NCI-H2029 (cell line): ENCODE measurements at regions not wholly inside any gene's neighbourhood (a gene's known extent, or its start where the extent isn't known, plus 50 kb on each side); places are given as distances from the start of the nearest gene placed in this dataset.
"Not testable (repeated sequence)": the region's sequence is repeated elsewhere in the genome, so short reads cannot be mapped to it uniquely, and the experiment has no call there.

Source experiments
- DNase-seq: peaks from one replicate; lab custom pipeline; 2025; lab: John Stamatoyannopoulos, UW

DNA sequence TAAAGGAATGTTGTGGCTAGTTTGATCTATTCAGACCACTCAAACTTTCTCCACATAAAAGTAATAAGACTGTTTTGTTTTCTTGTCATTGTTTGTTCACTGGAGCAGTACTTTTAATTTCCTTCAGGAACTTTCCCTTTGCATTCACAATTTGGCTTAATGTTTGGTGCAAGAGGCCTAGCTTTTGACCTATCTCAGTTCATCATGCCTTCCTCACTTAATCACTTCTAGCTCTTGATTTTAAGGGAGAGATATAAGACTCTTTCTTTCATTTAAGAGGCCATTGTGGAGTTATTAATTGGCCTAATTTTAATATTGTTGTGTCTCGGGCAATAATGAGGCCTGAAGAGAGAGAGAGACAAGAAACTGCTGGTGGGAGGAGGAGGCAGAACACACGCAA lies 371.7 kb upstream of the DEPDC1 start:
- no peak for DNase-seq

DNA sequence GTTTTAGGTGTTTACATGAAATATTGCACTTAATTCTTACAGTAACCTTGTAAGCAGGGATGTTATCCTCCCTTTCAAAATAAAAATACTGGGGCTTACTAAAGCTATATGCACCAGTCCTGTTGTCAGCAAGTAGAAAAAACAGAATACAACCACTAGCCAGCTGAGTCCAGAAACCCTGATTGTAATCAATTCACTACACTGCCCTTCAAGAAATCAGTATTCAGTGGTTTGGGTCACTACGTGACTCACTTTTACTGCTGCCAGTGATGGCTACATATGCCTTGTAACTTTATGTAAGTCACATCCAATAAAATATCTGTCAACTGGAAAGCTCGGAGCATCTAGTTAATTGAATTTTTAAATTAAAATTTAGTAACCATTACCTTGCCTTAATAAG lies 376.3 kb upstream of the DEPDC1 start:
- no peak for DNase-seq

DNA sequence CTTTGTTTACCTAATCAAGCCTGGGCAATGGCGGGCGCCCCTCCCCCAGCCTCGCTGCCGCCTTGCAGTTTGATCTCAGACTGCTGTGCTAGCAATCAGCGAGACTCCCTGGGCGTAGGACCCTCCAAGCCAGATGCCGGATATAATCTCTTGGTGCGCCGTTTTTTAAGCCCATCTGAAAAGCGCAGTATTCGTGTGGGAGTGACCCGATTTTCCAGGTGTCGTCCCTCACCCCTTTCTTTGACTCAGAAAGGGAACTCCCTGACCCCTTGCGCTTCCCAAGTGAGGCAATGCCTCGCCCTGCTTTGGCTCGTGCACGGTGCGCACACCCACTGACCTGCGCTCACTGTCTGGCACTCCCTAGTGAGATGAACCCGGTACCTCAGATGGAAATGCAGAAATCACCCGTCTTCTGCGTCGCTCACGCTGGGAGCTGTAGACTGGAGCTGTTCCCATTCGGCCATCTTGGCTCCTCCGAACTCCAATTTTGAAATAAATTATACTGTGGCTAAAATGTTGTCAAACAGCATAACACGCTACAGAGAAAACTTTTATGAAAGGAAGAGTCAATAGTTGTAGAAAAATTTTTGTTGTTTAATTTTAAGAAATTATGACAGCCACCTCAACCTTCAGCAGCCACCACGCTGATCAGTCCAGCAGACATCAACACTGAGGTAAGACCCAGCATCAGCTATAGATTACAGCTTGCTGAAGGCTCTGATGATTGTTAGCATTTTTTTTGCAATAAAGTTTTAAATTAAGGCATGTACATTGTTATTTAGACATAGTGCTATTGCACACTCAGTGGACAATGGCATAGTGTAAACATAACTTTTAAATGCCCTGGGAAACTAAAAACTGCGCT lies 384.7 kb upstream of the DEPDC1 start:
- not testable (repeated sequence) for DNase-seq

DNA sequence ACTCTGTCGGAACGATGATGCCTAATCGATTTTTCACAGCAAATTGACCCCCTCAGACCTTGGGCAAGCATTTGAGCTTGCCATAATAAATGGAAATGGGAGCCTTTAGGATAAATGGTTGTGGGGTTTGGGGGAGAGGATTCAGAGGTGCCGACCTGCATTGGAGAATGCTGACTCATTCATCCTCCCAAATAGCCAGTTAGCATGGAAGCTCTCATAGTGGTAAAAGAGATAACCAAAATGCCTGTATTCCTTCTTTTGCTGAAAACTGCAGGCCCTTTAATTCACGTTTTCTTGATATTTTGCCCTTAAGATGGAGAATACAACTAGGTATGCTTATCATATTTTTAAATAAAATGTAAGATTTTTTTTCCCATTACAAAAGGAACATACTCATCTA lies 392.6 kb upstream of the DEPDC1 start:
- DNase-seq = no peak

DNA sequence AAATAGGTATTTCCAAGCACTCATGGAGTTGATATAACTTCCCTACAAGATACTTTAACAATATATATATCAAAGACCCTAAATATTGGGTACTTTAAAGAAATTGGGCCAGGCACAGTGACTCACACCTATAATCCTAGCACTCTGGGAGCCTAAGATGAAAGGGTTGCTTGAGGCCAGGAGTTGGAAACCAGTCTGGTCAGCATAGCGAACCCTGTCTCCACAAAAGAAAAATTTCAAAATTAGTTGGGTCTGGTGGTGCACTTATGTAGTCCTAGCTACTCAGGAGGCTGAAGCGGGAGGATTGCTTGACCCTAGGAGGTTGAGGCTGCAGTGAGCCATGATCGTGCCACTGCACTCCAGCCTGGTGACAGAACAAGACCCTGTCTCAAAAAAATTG lies 393.9 kb upstream of the DEPDC1 start:
- DNase-seq = no peak

DNA sequence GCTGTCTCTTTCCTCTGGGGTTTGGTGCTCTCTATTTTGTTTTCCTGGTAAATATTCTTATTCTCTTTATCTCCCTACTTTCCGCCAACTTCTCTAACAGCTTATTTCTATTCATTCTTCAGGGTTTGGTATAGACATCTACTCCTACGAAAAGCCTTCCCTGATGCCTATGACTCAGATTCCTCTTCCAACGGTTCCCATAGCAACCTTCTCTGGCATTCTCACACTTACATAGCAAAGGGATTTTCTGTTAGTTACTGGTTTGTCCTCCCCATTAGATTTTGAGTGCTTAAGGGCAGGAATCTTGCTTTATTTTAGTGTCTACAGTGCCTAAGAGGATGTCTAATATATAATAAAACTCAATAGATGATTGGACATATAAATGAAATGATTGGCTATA lies 407.6 kb upstream of the DEPDC1 start:
- no peak for DNase-seq

DNA sequence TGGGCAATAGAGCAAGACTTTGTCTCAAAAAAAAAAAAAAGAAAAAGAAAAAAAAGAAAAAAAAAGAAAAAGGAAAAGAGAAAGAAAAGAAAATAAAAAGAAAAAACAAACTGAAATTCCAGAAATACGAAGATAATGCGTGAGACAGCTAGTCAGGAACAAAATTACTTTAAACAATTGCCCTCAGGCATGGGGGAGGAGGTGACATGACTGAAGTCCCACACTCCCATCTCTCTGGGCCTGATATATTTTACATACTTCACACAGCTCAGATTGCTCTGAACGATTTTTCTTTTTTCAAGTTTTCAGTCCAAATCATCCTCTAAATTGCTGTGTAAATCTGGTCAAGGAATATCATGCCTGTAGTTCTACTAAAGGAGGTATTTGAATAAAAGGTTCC lies 409.5 kb upstream of the DEPDC1 start:
- DNase-seq = no peak

DNA sequence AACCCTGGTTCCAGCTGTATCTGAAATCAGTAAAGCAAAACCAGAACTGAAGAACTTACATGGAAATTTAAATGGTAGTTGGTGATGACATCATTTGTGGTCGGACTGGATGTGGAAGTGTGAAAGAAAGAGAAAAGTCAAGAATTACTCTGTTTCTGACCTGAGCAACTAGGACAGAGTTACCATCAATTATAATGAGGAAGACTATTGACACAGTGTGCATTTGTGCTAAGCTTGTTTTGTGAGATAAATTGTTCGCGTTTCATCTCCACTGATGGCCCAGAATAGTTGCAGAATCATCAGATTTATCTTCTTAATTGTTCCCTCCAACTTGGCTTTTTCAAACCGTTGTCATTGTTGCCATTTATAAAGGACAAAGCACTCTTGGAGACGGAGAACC lies 410.6 kb upstream of the DEPDC1 start:
- no peak for DNase-seq

DNA sequence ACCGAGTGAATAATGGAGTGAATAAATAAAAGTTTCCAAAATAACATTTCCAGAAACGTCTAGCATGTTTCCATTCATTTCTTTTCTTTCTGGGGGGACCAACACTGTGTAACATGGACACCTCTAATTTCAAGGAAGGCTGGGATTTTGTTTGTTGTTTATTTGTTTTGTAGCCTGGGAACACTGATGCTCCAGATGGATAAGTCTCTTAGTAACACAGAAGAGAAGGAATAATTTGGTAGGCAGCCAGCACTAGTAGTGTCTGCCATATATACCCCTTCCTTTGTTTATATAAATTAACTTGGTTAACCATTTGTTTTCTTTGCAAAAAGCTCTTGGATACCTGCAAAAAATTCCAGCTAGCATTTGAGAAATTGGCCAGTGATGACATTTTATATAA lies 411.4 kb upstream of the DEPDC1 start:
- DNase-seq = peak; percentile 41

DNA sequence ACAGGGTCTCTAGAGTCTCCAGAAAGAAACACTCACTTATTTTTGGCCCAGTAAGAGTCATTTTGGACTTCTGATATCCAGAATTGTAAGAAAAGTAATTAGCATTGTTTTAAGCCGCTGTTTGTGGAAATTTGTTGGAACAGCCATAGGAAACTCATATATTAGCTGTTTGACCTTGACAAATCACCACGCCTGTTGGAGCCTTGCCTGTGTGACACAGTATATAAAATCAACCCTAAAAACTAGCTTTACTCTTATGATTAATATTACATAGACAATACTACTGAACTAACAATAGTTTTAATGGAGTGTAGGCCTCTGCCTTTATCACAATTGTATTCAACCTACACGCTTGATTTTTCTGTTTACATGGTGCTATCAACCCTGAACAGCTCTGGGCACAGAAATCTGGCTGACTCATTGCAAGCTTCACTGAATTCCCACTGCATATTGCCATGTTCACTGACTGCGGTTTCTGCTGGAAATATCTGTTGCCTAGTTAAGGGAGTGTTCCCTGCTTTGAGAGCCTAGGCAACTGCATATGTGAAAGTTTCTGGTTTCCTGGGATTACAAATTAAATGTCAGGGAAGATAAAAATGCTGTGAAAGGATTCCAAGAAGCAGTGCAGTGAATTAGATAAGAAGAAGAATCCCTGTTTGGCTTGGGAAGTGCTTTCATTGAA lies 419.5 kb upstream of the DEPDC1 start:
- no peak for DNase-seq

DNA sequence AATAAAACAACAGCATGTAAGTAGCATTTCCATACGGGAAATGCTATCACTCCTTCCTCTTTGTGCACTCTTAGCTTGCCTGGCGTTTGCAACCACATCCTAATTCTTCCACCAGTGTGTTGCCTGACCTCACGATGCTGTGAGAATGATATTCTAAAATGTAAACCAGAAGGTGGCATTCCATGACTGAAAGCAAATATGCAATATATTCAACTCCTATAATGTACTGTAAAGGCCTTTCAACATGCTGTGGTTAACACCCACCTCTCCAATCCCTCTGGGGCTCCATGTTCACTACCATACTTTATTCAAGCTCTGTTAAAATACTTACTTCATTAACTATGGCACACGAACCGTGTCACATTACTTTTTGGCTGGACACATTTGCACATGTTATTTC lies 420.6 kb upstream of the DEPDC1 start:
- DNase-seq = no peak

DNA sequence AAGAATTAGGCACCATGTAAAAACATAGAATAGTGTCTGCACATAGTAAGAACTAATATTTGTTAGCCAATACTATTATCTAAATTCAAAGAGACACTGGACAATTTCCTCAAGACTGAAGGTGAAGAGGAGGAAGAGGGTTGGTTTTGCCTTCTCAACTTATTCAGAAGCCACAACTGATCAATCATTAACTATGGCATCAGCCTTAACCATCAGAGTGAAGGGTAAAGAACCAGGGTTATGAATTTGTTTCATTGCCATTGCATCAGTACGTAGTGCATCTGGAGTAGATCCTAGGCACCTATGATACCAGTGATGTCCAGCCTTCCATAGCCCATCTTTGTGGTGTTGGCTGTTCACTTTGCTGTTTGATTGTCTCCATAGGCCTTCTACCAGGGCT lies 421.7 kb upstream of the DEPDC1 start:
- no peak for DNase-seq

DNA sequence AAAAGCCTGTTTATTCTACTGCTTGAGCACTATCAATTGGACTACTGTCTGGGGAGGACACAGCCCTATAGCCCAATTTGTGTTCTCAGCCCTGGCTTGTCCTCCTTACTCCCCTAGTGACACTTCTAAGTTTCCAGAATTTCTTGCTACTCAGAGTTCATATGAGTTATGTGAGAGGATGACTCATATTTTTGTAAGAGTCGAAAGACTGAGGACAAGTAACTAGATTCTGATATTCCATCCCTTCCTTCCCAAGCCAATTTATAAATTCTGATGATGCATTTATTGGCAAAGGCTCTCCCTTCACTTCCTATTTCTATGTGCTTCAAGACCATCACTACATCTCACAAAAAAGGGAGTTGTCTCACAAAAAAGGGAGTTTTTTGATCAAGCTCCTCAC lies 422.2 kb upstream of the DEPDC1 start:
- DNase-seq = no peak

DNA sequence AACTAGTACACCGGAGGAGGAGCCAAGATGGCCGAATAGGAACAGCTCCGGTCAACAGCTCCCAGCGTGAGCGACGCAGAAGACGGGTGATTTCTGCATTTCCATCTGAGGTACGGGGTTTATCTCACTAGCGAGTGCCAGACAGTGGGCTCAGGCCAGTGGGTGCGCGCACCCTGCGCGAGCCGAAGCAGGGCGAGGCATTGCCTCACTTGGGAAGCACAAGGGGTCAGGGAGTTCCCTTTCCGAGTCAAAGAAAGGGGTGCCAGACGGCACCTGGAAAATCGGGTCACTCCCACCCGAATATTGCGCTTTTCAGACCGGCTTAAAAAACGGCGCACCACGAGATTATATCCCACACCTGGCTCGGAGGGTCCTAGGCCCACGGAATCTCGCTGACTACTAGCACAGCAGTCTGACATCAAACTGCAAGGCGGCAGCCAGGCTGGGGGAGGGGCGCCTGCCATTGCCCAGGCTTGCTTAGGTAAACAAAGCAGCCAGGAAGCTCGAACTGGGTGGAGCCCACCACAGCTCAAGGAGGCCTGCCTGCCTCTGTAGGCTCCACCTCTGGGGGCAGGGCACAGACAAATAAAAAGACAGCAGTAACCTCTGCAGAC lies 426.7 kb upstream of the DEPDC1 start:
- not testable (repeated sequence) for DNase-seq

DNA sequence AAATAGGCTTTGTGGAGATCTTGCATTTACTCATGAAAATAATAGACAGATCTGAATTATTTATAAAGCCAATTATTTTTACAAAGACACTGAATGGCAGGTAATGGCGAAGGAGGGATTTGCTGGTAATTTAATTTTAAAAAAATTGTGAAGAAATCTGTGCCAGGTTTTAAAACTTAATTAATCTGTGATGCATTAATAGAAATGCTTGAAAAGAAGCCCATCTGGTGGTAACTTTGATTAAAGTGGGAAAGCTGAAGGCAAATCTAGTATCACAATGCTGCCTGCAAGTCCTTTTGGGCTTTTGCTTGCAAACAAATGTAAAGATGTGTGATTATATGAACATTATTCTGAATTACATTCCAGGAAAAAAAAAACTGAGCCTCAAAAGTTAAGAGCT lies 433.2 kb upstream of the DEPDC1 start:
- DNase-seq = no peak

DNA sequence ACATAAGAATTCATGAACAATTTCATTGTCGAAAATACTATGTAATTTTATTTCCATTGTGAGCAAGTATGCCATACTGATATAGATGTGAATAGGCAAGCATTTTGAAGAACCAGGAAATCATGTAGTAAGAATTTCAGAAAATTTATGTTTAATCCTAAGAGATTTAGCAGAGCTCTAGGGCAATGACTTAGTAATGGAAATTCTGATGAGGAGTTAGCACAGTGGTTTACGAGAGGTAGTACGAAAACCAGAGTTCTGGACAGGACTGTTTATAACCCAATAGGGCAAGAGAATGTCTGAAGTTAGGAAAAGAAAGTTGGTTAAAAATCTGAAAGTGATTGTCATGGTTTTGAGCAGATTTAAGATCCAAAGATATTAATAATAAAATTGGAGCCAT lies 439.6 kb upstream of the DEPDC1 start:
- DNase-seq = no peak

DNA sequence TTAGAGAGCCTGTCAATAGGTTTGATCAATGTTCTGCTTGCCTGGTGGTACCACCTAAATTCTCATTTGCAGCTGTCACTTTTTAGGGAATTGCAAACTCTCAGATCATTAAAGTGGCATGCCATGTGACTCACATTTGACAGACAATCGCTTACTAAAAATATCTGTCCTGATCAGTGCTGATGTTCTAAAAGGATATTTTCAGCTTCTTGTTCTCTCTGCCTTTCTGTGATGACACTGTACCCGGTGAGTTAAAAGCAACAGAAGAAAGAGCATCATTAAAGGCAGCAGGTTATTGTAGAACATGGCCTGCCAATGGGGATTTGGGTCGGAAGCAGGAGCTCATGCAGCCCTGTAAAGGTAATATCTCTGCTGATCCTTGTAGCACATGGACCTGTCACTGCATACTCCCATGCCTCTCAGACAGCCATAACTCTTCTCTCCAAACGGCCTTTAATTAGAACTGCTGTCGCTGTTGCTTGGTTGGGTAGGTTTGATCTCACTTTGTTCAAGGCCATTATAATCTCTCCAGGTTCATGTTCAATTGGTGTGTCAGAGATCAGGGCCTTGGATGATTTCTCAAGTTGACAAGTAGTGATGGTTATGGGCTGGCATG lies 441.3 kb upstream of the DEPDC1 start:
- DNase-seq = no peak

DNA sequence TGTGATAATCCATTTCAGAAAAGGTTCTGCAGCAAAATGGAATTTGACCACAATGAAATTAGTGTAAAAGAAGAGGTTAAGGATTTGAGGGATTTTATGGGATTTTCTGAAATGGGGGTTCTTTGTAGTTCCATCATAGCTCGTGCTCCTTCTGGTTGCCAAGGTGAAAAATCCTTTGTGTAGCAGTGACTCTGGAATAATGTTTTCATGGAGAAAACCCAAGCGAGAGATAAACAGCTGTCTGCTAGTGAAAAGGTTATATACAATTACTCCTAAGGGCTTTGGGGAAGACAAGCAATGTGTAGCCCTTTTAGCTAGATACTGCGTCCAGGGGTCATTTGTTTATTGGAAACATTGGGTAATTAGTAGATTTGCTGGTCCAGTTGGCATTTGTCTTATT lies 453.2 kb upstream of the DEPDC1 start:
- no peak for DNase-seq

DNA sequence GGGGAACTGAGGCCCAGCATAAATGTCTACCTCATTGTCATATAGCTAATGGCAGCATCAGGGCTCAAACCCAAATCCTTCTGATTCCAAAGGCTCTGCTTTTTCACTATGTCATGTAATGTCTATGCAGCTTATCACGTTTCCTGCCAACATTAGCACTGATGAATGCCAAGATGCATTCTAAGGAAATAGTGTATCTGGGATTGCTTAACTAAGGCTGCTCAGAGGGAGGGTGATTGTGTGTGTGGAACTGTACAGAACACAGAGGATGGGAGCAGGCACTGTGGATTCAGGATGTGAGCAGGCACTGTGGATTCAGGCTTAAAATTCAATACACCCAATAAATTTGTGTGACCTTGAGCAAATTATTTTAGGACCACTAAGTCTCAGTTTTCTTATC lies 456.4 kb upstream of the DEPDC1 start:
- no peak for DNase-seq

DNA sequence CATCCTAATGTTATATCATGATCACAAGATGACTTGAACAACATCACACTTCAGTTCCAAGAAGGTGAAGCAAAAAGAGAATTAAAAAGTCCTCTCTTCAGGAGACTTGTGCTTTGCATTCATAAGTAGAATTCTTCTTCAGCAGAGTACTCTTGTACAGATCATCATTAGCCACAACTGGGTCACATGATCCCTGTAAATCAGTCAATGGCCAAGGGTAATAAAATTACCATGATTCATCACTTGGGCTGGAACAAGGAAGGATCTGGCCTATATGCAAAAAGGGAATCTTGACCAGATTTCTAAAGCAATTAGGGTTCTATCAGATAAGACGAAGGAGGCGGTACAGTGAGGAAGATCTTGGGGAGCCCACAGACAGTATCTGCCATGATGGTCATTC lies 458.0 kb upstream of the DEPDC1 start:
- DNase-seq = peak; percentile 68

DNA sequence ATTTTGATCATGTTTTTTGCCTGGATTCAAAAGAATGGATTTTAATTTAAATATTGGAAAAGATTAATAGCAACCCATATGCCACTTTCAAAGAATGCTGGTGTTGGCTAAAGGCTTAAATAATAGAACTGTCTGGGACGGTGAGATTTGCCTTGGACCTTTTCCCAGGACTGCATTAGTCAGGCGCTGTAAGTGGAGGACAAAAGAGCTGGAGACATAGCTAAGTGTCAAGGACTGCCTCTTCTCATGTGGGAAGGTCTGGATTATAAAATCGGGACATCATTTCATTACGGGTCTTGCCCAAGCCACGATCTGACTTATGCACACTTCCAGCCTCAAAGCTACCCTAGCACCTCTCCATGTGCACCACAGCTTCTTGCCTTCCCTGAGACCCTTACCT lies 458.5 kb upstream of the DEPDC1 start:
- DNase-seq = peak; percentile 69

DNA sequence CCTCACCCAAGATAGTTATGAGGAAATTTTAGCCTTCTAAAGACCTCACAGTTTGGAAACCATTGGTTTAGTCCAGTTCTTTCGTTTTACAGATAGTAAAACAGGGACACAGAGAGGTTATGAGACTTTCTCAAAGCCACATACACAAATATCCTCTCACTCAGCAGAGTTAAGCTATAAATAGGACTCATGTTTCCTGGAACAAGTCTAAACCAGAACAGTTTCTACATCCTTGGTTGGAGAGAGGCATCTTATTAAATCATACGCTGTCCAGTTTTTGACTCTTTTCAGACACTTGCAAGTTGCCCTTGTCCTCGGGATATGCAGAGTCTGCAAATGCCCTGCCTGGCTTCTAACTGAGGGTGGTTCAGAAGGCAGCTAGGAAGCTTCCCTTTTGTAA lies 462.1 kb upstream of the DEPDC1 start:
- DNase-seq = no peak
